ENCODE measurements at regions not wholly inside any gene's neighbourhood (a gene's known extent, or its start where the extent isn't known, plus 50 kb on each side); places are given as distances from the start of the nearest gene placed in this dataset.

- no peak for TF ChIP-seq CTCF (IDR thresholded peaks at IDR 0.05; ENCODE audit: control extremely low read depth, extremely low read depth)
- Histone ChIP-seq H3K27me3 (ENCODE audit: control insufficient read depth in 3 of 3, insufficient read depth in 3 of 3, low read length in 2 of 3) (no peaks in the 10 kb centered on the region), H3K36me3 (ENCODE audit: control insufficient read depth in 4 of 4, insufficient read depth in 4 of 4, low read length in 4 of 4) (no peaks in the 10 kb centered on the region), H3K9ac (ENCODE audit: insufficient read depth in 1 of 2, low read length in 2 of 2) (no peak overlapping the region), H3K4me3 (no peak overlapping the region), H3K4me1 (ENCODE audit: control insufficient read depth in 5 of 5, insufficient read depth in 5 of 5, low read length in 5 of 5) (peaks cover 0 to 3% (median 0%) of the 10 kb centered on the region in 5 donors), H3K27ac (ENCODE audit: low read depth in 1 of 2, low read length in 1 of 2) (no peak overlapping the region), H3K9me3 (ENCODE audit: control insufficient read depth in 4 of 4, insufficient read depth in 3 of 4, low read length in 3 of 4) (peaks cover 0 to 4% (median 0%) of the 10 kb centered on the region in 4 donors)
- DNase-seq (no peak), ATAC-seq (ENCODE audit: insufficient read depth, low FRiP score) (no peak)
- WGBS, 2 donors = 77 to 78% methylated on average over 7 of the region's 7 CpGs
These were observed 115.6 kb upstream of the KAZN start for GRCh38 chr1:14482784-14483450.

GRCh38 chr1:14485285-14485684, 113.2 kb upstream of the KAZN start:
- ATAC-seq (ENCODE audit: insufficient read depth, low FRiP score) (no peak), DNase-seq (no peak)
- peaks cover 0 to 3% (median 0%) of the 10 kb centered on the region in 5 donors for H3K4me1 ChIP-seq (ENCODE audit: control insufficient read depth in 5 of 5, insufficient read depth in 5 of 5, low read length in 5 of 5)
- H3K9me3 ChIP-seq (ENCODE audit: control insufficient read depth in 4 of 4, insufficient read depth in 3 of 4, low read length in 3 of 4) = peaks cover 0 to 1% (median 0%) of the 10 kb centered on the region in 4 donors
- TF ChIP-seq CTCF (IDR thresholded peaks at IDR 0.05; ENCODE audit: control extremely low read depth, extremely low read depth) = no peak
- H3K4me3 ChIP-seq = no peak overlapping the region
- no peak overlapping the region for H3K9ac ChIP-seq (ENCODE audit: insufficient read depth in 1 of 2, low read length in 2 of 2)
- 95 to 96% methylated on average over 5 of the region's 5 CpGs for WGBS, 2 donors
- H3K27ac ChIP-seq (ENCODE audit: low read depth in 1 of 2, low read length in 1 of 2) = no peak overlapping the region
- H3K27me3 ChIP-seq (ENCODE audit: control insufficient read depth in 3 of 3, insufficient read depth in 3 of 3, low read length in 2 of 3) = no peaks in the 10 kb centered on the region
- no peaks in the 10 kb centered on the region for H3K36me3 ChIP-seq (ENCODE audit: control insufficient read depth in 4 of 4, insufficient read depth in 4 of 4, low read length in 4 of 4)

- Histone ChIP-seq H3K27ac (ENCODE audit: low read depth in 1 of 2, low read length in 1 of 2) (no peak overlapping the region), H3K36me3 (ENCODE audit: control insufficient read depth in 4 of 4, insufficient read depth in 4 of 4, low read length in 4 of 4) (no peaks in the 10 kb centered on the region), H3K4me3 (no peak overlapping the region), H3K9ac (ENCODE audit: insufficient read depth in 1 of 2, low read length in 2 of 2) (no peak overlapping the region), H3K27me3 (ENCODE audit: control insufficient read depth in 3 of 3, insufficient read depth in 3 of 3, low read length in 2 of 3) (no peaks in the 10 kb centered on the region), H3K9me3 (ENCODE audit: control insufficient read depth in 4 of 4, insufficient read depth in 3 of 4, low read length in 3 of 4) (peaks cover 0 to 1% (median 0%) of the 10 kb centered on the region in 4 donors), H3K4me1 (ENCODE audit: control insufficient read depth in 5 of 5, insufficient read depth in 5 of 5, low read length in 5 of 5) (peaks cover 0 to 3% (median 0%) of the 10 kb centered on the region in 5 donors)
- WGBS, 2 donors = 62 to 77% methylated on average over 8 of the region's 8 CpGs
- DNase-seq (peak in 1 of 3 donors; percentile 13), ATAC-seq (ENCODE audit: insufficient read depth, low FRiP score) (peak; percentile 19)
- no peak for TF ChIP-seq CTCF (IDR thresholded peaks at IDR 0.05; ENCODE audit: control extremely low read depth, extremely low read depth)
These were observed 111.9 kb upstream of the KAZN start for GRCh38 chr1:14486401-14487201.
